ENCODE measurements at regions not wholly inside any gene's neighbourhood (a gene's known extent, or its start where the extent isn't known, plus 50 kb on each side); places are given as distances from the start of the nearest gene placed in this dataset.

GRCh38 chr9:28396058-28396457, 822.8 kb upstream of the C9orf72 start:
- H3K4me1 Mint-ChIP-seq: no peaks in the 10 kb centered on the region
- H3K4me3 Mint-ChIP-seq: no peak overlapping the region
- WGBS (ENCODE audit: insufficient coverage): 95% methylated on average over 3 of the region's 4 CpGs
- Histone ChIP-seq H3K4me3 (ENCODE audit: low read length) (no peak overlapping the region), H3K9me3 (ENCODE audit: control insufficient read depth, insufficient read depth, low read length) (no peaks in the 10 kb centered on the region), H3K27me3 (ENCODE audit: control insufficient read depth, insufficient read depth, low read length) (no peaks in the 10 kb centered on the region), H3K27ac (ENCODE audit: low read length) (no peak overlapping the region), H3K4me1 (ENCODE audit: control insufficient read depth, insufficient read depth, low read length) (no peaks in the 10 kb centered on the region), H3K36me3 (ENCODE audit: control insufficient read depth, insufficient read depth, low read length) (no peaks in the 10 kb centered on the region)
- TF ChIP-seq, protein P1, sequence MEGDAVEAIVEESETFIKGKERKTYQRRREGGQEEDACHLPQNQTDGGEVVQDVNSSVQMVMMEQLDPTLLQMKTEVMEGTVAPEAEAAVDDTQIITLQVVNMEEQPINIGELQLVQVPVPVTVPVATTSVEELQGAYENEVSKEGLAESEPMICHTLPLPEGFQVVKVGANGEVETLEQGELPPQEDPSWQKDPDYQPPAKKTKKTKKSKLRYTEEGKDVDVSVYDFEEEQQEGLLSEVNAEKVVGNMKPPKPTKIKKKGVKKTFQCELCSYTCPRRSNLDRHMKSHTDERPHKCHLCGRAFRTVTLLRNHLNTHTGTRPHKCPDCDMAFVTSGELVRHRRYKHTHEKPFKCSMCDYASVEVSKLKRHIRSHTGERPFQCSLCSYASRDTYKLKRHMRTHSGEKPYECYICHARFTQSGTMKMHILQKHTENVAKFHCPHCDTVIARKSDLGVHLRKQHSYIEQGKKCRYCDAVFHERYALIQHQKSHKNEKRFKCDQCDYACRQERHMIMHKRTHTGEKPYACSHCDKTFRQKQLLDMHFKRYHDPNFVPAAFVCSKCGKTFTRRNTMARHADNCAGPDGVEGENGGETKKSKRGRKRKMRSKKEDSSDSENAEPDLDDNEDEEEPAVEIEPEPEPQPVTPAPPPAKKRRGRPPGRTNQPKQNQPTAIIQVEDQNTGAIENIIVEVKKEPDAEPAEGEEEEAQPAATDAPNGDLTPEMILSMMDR (IDR thresholded peaks at IDR 0.05): no peak
- ATAC-seq (no peak), DNase-seq (no peak)
- H3K27ac Mint-ChIP-seq: no peak overlapping the region
- no peaks in the 10 kb centered on the region for H3K36me3 Mint-ChIP-seq
- intact Hi-C loops (cut with micrococcal nuclease): no loop called here
- peaks cover 3 to 7% of the 10 kb centered on the region in 2 donors for H3K9me3 Mint-ChIP-seq
- H3K27me3 Mint-ChIP-seq (ENCODE audit: low read depth in 2 of 2): no peaks in the 10 kb centered on the region

DNA sequence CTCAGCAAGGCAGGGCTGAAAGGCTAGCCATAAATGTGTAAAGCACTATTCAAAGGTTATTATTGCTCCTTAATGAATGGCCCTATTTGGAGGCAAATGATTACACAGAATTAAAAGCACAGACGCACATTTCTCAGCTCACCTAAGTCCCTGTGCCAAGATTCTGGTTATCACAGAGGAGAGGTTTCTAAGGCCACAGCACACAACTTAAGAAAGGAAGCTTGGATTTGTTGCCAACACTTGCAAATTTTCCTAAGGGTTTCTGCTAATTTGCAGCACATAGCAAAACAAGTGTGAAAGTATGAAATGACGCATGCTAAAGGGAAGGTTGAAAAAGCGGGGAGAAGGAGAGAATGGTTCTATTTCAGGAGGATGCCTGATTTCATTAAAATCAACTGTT, 834.1 kb upstream of the C9orf72 start:
- Histone ChIP-seq H3K4me1 (ENCODE audit: control insufficient read depth, insufficient read depth, low read length) (no peaks in the 10 kb centered on the region), H3K27ac (ENCODE audit: low read length) (no peak overlapping the region), H3K9me3 (ENCODE audit: control insufficient read depth, insufficient read depth, low read length) (no peaks in the 10 kb centered on the region), H3K36me3 (ENCODE audit: control insufficient read depth, insufficient read depth, low read length) (no peaks in the 10 kb centered on the region), H3K27me3 (ENCODE audit: control insufficient read depth, insufficient read depth, low read length) (no peaks in the 10 kb centered on the region), H3K4me3 (ENCODE audit: low read length) (no peak overlapping the region)
- intact Hi-C loops (cut with micrococcal nuclease): no loop called here
- peaks cover 9 to 10% of the 10 kb centered on the region in 2 donors for H3K9me3 Mint-ChIP-seq
- no peak overlapping the region for H3K27ac Mint-ChIP-seq
- DNase-seq (no peak), ATAC-seq (no peak)
- peaks cover 0 to 10% of the 10 kb centered on the region in 2 donors for H3K4me1 Mint-ChIP-seq
- no peaks in the 10 kb centered on the region for H3K36me3 Mint-ChIP-seq
- no peak overlapping the region for H3K4me3 Mint-ChIP-seq
- TF ChIP-seq, protein P1 (IDR thresholded peaks at IDR 0.05): no peak
- 96% methylated on average over 2 of the region's 3 CpGs for WGBS (ENCODE audit: insufficient coverage)
- no peaks in the 10 kb centered on the region for H3K27me3 Mint-ChIP-seq (ENCODE audit: low read depth in 2 of 2)

- H3K36me3 Mint-ChIP-seq: no peaks in the 10 kb centered on the region
- H3K4me3 ChIP-seq (ENCODE audit: low read length): no peak overlapping the region
- peaks cover 0 to 6% of the 10 kb centered on the region in 2 donors for H3K4me1 Mint-ChIP-seq
- WGBS (ENCODE audit: insufficient coverage): no CpG with 5 or more reads among the region's 1 CpG
- no peaks in the 10 kb centered on the region for H3K4me1 ChIP-seq (ENCODE audit: control insufficient read depth, insufficient read depth, low read length)
- TF ChIP-seq, protein P1 (IDR thresholded peaks at IDR 0.05): no peak
- intact Hi-C loops (cut with micrococcal nuclease): no loop called here
- no peak overlapping the region for H3K27ac Mint-ChIP-seq
- no peaks in the 10 kb centered on the region for H3K27me3 ChIP-seq (ENCODE audit: control insufficient read depth, insufficient read depth, low read length)
- no peak overlapping the region for H3K4me3 Mint-ChIP-seq
- no peaks in the 10 kb centered on the region for H3K36me3 ChIP-seq (ENCODE audit: control insufficient read depth, insufficient read depth, low read length)
- no peaks in the 10 kb centered on the region for H3K27me3 Mint-ChIP-seq (ENCODE audit: low read depth in 2 of 2)
- H3K9me3 Mint-ChIP-seq: peaks cover 6 to 7% of the 10 kb centered on the region in 2 donors
- H3K9me3 ChIP-seq (ENCODE audit: control insufficient read depth, insufficient read depth, low read length): no peaks in the 10 kb centered on the region
- no peak for ATAC-seq
- no peak overlapping the region for H3K27ac ChIP-seq (ENCODE audit: low read length)
- DNase-seq: no peak
Observed at GRCh38 chr9:28409919-28410318, 836.6 kb upstream of the C9orf72 start.

DNA sequence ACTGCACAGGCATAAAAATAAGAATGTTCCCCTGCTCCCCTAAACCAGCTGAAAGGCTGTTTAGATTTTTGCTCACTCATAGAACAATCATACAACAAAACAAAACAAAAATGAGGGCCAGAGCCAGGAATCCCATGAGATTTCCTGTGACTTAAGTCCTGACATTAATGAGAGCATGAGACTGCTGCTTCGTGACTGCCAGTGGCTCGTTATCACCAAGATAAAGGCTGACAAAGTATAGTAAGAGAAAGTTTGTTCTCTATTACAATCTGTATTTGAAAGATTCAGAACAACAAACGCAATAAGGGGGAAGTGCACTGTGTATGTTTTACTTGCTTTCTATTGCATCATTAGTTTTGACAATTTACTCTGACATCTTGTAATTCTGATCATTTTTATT, 837.1 kb upstream of the C9orf72 start:
- no peaks in the 10 kb centered on the region for H3K36me3 Mint-ChIP-seq
- intact Hi-C loops (cut with micrococcal nuclease): no loop called here
- H3K27me3 Mint-ChIP-seq (ENCODE audit: low read depth in 2 of 2): no peaks in the 10 kb centered on the region
- ATAC-seq: no peak
- DNase-seq: no peak
- H3K9me3 Mint-ChIP-seq: peaks cover 6 to 7% of the 10 kb centered on the region in 2 donors
- H3K27me3 ChIP-seq (ENCODE audit: control insufficient read depth, insufficient read depth, low read length): no peaks in the 10 kb centered on the region
- H3K9me3 ChIP-seq (ENCODE audit: control insufficient read depth, insufficient read depth, low read length): no peaks in the 10 kb centered on the region
- TF ChIP-seq, protein P1 (IDR thresholded peaks at IDR 0.05): no peak
- H3K27ac Mint-ChIP-seq: no peak overlapping the region
- WGBS (ENCODE audit: insufficient coverage): 24% methylated on average over 2 of the region's 3 CpGs
- no peaks in the 10 kb centered on the region for H3K4me1 ChIP-seq (ENCODE audit: control insufficient read depth, insufficient read depth, low read length)
- no peak overlapping the region for H3K4me3 Mint-ChIP-seq
- H3K36me3 ChIP-seq (ENCODE audit: control insufficient read depth, insufficient read depth, low read length): no peaks in the 10 kb centered on the region
- no peak overlapping the region for H3K4me3 ChIP-seq (ENCODE audit: low read length)
- no peak overlapping the region for H3K27ac ChIP-seq (ENCODE audit: low read length)
- peaks cover 0 to 6% of the 10 kb centered on the region in 2 donors for H3K4me1 Mint-ChIP-seq
